ENCODE measurements at regions not wholly inside any gene's neighbourhood (a gene's known extent, or its start where the extent isn't known, plus 50 kb on each side); places are given as distances from the start of the nearest gene placed in this dataset.

DNA sequence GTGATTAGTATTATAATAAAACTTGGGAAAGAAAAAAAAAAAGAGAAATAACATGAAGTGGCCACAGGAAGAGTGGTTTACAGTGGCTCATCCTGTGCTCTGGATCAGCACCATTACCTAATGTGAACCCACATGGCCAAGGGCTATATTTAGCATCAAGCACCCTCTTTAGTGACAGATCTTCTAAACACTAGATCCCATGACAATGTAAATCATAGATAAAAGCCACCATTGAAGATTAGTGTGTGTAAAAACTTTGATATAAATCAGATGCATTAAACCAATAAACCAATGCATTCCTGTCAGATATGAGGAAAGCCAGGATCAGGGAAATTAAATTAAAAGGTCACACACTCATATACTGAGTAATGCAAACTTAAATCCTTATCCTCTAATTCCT is 400.6 kb upstream of the MAGEB18 start:
- H3K79me2 ChIP-seq (replicated peaks; ENCODE audit: insufficient read depth, low read length) = no peaks in the 10 kb centered on the region
- no peaks in the 10 kb centered on the region for H3F3A ChIP-seq (ENCODE audit: insufficient read depth, low read length, poor library complexity, severe bottlenecking)
- H2AFZ ChIP-seq (ENCODE audit: low read depth, low read length) = no peak overlapping the region
- H3K4me2 ChIP-seq (ENCODE audit: low read length) = no peak overlapping the region
- H4K20me1 ChIP-seq (ENCODE audit: insufficient read depth) = no peaks in the 10 kb centered on the region
- H3K9me2 ChIP-seq (ENCODE audit: insufficient read depth, low read length) = no peaks in the 10 kb centered on the region
- H3K9ac ChIP-seq (ENCODE audit: low read length) = no peak overlapping the region
- H3K27ac ChIP-seq (ENCODE audit: low read length) = no peak overlapping the region
- no peak overlapping the region for H3K4me3 ChIP-seq (ENCODE audit: low read length)
- H3K36me3 ChIP-seq (ENCODE audit: insufficient read depth, low read length) = no peaks in the 10 kb centered on the region
- H3K9me3 ChIP-seq (ENCODE audit: low read length) = no peaks in the 10 kb centered on the region
- H3K27me3 ChIP-seq (ENCODE audit: insufficient read depth, low read depth, low read length) = no peaks in the 10 kb centered on the region
- TF ChIP-seq REST (IDR thresholded peaks at IDR 0.05; ENCODE audit: borderline replicate concordance) (no peak), EZH2 (IDR thresholded peaks at IDR 0.05; ENCODE audit: borderline replicate concordance, insufficient read depth, low read length, poor library complexity, severe bottlenecking) (no peak), TAF1 (IDR thresholded peaks at IDR 0.05; ENCODE audit: low read depth) (no peak), CTCF (IDR thresholded peaks at IDR 0.05; ENCODE audit: poor library complexity, severe bottlenecking) (no peak), POLR2AphosphoS5 (IDR thresholded peaks at IDR 0.05) (no peak), RAD21 (conservative IDR thresholded peaks at IDR 0.05) (no peak), SMC3 (conservative IDR thresholded peaks at IDR 0.05; ENCODE audit: poor library complexity) (no peak), EP300 (conservative IDR thresholded peaks at IDR 0.05; ENCODE audit: poor library complexity, severe bottlenecking) (no peak), MXI1 (conservative IDR thresholded peaks at IDR 0.05; ENCODE audit: poor library complexity, severe bottlenecking) (no peak)

DNA sequence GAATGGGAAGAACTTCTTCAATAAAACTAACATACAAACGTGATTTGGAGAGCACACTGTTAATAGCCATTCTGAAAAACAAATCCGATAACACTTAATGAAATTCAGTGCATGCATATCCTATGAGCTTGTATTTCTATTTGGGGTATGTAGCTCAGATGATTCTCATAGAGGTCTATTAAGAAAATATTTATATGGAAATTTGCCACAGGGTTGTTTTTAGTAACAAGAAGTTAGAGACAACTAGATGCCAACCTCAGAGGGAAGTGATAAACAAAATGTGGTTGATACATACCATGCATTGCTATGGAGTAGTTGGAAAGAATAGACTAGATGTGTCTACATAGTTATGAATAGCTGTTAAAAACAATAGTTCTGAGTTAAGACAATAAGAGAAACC is 395.8 kb upstream of the MAGEB18 start:
- H3K4me3 ChIP-seq (ENCODE audit: low read length) = no peak overlapping the region
- no peaks in the 10 kb centered on the region for H3K79me2 ChIP-seq (replicated peaks; ENCODE audit: insufficient read depth, low read length)
- no peak overlapping the region for H3K27ac ChIP-seq (ENCODE audit: low read length)
- H3F3A ChIP-seq (ENCODE audit: insufficient read depth, low read length, poor library complexity, severe bottlenecking) = no peaks in the 10 kb centered on the region
- H3K4me2 ChIP-seq (ENCODE audit: low read length) = no peak overlapping the region
- H3K9me3 ChIP-seq (ENCODE audit: low read length) = no peaks in the 10 kb centered on the region
- no peaks in the 10 kb centered on the region for H3K36me3 ChIP-seq (ENCODE audit: insufficient read depth, low read length)
- TF ChIP-seq MXI1 (conservative IDR thresholded peaks at IDR 0.05; ENCODE audit: poor library complexity, severe bottlenecking) (no peak), EP300 (conservative IDR thresholded peaks at IDR 0.05; ENCODE audit: poor library complexity, severe bottlenecking) (no peak), POLR2AphosphoS5 (IDR thresholded peaks at IDR 0.05) (no peak), TAF1 (IDR thresholded peaks at IDR 0.05; ENCODE audit: low read depth) (no peak), RAD21 (conservative IDR thresholded peaks at IDR 0.05) (no peak), SMC3 (conservative IDR thresholded peaks at IDR 0.05; ENCODE audit: poor library complexity) (no peak), REST (IDR thresholded peaks at IDR 0.05; ENCODE audit: borderline replicate concordance) (no peak), EZH2 (IDR thresholded peaks at IDR 0.05; ENCODE audit: borderline replicate concordance, insufficient read depth, low read length, poor library complexity, severe bottlenecking) (no peak), CTCF (IDR thresholded peaks at IDR 0.05; ENCODE audit: poor library complexity, severe bottlenecking) (no peak)
- no peaks in the 10 kb centered on the region for H4K20me1 ChIP-seq (ENCODE audit: insufficient read depth)
- H3K27me3 ChIP-seq (ENCODE audit: insufficient read depth, low read depth, low read length) = no peaks in the 10 kb centered on the region
- no peaks in the 10 kb centered on the region for H3K9me2 ChIP-seq (ENCODE audit: insufficient read depth, low read length)
- no peak overlapping the region for H3K9ac ChIP-seq (ENCODE audit: low read length)
- no peak overlapping the region for H2AFZ ChIP-seq (ENCODE audit: low read depth, low read length)

All from neural cell (in vitro differentiated cells).